HuH-7.5 (cell line): ENCODE measurements at regions not wholly inside any gene's neighbourhood (a gene's known extent, or its start where the extent isn't known, plus 50 kb on each side); places are given as distances from the start of the nearest gene placed in this dataset.
"Not testable (repeated sequence)": the region's sequence is repeated elsewhere in the genome, so short reads cannot be mapped to it uniquely, and the experiment has no call there.

ENCODE experiments used
- DNase-seq: peaks from one replicate; pipeline ENCODE4 v3.0.0; 2011; ENCODE audit warnings: low spot score

- DNase-seq: no peak
Observed at GRCh38 chr2:60234274-60234986, 319.0 kb downstream of the BCL11A start.

GRCh38 chr2:60230596-60230995, 322.9 kb downstream of the BCL11A start:
- DNase-seq: no peak

- no peak for DNase-seq
Observed at GRCh38 chr2:60230037-60230436, 323.4 kb downstream of the BCL11A start.

DNA sequence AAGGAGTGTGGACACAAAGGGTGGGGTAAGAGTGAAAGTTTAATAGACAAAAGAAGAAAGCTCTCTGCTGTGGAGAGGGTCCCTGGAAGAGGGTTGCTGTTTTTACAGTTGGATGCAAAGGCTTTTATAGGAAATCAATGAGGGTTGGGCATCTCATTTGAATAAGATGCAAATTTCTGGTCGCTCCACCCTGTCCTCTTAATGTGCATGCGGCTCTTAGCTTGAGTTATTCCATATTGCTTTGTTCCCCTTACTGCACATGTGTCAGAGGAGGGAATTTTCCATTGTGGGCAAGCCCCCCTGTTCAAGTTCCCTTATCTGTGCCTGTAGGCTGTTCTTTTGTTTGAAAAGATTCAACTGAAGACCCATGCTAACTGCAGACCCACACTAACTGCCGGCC, 326.5 kb downstream of the BCL11A start:
- DNase-seq: no peak

- DNase-seq: no peak
Observed at GRCh38 chr2:60226191-60226590, 327.3 kb downstream of the BCL11A start.

GRCh38 chr2:60223859-60224258, 329.6 kb downstream of the BCL11A start:
- no peak for DNase-seq

DNA sequence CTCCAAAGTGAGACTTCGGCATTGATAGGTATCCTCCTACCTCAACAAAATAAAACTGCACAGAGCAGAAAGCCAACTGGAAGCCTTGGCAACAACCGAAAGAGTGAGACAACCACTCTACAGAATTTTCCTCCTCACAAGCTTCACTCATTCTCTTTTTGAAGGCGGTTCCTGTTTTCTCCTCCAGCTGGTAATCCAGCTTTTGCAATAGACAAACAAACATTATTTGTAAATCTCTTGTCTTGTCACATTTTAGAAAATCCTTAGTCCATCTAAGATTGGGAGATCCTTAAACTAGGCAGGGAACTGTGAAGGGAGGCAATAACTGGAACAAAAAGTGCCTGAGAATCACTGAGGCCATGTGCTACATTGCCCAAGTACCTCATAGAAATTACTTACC, 332.4 kb downstream of the BCL11A start:
- DNase-seq: no peak

GRCh38 chr2:60219536-60219935, 333.9 kb downstream of the BCL11A start:
- DNase-seq: no peak

GRCh38 chr2:60216452-60216995, 336.9 kb downstream of the BCL11A start:
- DNase-seq: no peak

GRCh38 chr2:60215386-60215901, 338.0 kb downstream of the BCL11A start:
- DNase-seq: no peak

DNA sequence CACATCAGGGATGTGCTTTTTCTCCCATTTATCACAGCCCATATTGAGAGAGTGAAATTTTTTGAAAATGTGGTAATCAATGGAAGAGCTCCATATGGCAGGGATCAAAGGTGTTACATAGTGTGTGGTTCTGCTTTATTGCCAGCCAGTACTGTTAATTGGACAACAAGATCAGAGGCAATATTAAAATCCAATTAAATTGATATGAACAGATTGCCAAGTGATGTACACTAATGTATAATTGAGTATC, 338.9 kb downstream of the BCL11A start:
- no peak for DNase-seq

GRCh38 chr2:60213865-60214625, 339.4 kb downstream of the BCL11A start:
- DNase-seq: no peak

DNA sequence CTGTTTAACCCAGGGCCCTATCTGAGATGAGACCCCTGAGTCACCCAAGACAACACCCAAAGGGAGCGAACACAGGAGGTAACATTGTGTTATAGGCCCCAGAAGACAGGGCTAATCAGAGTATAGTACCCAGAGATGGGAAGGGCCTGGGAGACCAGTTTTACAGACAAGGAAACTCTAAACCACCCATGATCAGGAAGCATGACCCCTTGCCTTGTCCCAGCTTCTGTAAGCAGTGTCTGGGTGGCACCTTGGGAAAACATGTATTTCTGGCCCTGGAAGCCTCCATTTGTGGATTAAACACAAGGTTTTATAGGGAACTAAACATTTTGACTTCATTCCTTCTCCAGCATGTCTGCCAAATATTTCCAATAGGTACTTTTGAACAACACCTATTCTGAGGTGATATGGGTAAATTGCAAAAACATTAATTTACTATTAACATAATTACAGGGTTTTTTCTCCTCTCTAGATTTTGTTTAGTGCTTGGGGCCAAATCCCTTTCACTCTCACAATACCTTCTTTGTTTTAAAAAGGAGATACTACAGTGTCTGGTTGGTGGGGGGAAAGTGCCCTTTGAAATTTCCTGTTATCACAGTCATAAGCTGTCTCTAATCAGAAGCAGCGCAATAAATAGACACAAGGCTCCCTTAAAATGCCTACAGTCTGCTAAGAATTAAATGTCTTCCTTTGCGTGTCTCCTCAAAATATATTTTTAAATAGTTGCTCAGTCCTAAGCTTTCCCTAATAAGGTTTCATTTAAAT, 341.1 kb downstream of the BCL11A start:
- DNase-seq: no peak

DNA sequence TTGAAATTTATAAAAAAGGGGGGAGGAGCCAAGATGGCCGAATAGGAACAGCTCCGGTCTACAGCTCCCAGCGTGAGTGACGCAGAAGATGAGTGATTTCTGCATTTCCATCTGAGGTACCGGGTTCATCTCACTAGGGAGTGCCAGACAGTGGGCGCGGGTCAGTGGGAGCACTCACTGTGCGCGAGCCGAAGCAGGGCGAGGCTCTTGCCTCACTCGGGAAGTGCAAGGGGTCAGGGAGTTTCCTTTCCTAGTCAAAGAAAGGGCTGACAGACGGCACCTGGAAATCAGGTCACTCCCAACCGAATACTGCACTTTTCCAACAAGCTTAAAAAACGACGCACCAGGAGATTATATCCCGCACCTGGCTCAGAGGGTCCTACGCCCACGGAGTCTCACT, 364.4 kb downstream of the BCL11A start:
- not testable (repeated sequence) for DNase-seq

DNA sequence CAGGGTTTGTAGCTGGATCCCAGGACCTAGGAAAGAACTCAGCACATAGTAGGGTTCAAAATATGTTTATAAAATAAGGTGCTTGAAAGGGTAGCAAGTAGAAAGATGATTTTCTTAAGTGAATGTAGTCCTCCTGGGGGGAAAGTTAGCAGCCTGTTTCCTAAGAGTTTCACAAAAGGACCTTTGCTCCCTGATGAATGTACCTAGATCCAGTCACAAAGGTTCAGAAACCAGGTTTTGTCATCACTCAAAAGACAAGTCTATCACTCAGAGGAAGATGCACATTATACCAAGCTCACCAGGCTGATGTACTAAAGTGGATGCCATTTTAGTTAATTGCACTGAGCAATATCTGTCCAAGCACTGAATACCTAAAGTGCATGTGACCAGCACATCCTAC, 378.2 kb downstream of the BCL11A start:
- DNase-seq: no peak

DNA sequence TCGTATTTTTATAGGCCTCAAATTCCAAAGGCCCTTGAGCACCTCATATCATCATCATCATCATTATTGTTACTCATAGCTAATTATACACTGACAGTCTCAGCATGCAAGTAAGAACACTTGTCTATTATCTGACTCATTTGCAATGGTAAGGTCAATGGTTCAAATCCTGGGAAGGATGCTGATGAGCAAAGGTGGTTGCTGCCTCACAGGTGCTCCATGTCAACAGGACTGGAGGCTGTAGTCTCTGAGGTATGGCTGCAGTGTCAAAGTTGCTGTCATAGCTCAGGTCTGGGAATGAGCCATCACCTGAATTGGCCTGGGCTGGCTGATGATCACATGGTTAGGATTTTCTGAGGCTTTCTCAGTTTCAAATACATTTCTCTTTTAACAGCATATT, 379.3 kb downstream of the BCL11A start:
- DNase-seq: no peak

GRCh38 chr2:60172801-60173200, 380.7 kb downstream of the BCL11A start:
- DNase-seq: no peak

- DNase-seq: no peak
Observed at GRCh38 chr2:60170272-60170671, 383.2 kb downstream of the BCL11A start.

- DNase-seq: no peak
Observed at GRCh38 chr2:60168247-60168646, 385.2 kb downstream of the BCL11A start.

DNA sequence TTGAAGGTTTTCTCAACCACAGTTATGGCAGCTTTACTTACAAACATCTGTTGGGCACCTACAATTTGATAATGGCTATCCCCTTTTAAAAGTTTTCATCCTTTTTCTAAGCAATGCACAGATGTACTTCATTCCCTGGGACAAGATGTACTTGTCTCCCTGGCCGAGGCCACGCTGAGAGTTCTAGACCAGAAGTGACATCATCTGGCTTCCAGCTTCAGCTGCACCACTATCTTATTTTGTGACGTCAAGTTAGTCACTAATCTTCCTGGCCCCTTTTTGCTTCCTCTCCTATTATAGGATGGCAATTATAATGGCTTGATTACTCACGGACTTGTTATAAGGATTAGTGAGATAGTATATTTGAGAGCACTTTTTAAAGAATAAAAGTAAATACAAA, 386.4 kb downstream of the BCL11A start:
- DNase-seq: no peak

- no peak for DNase-seq
Observed at GRCh38 chr2:60163691-60164090, 389.8 kb downstream of the BCL11A start.

GRCh38 chr2:60159519-60159918, 393.9 kb downstream of the BCL11A start:
- DNase-seq: no peak

- no peak for DNase-seq
Observed at GRCh38 chr2:60158262-60158661, 395.2 kb downstream of the BCL11A start.
